C1 segment of cervical spinal cord (tissue), 14 donors: ENCODE measurements at regions not wholly inside any gene's neighbourhood (a gene's known extent, or its start where the extent isn't known, plus 50 kb on each side); places are given as distances from the start of the nearest gene placed in this dataset.

Experiments
- DNase-seq, 14 donors: peaks; one replicate each; lab custom pipeline; 2025; lab: John Stamatoyannopoulos, UW

- DNase-seq, result no peak
These were observed 1463.5 kb upstream of the MIR17HG start for GRCh38 chr13:89883893-89884448.

- no peak for DNase-seq
These were observed 1456.7 kb upstream of the MIR17HG start for GRCh38 chr13:89890806-89891205.

- DNase-seq, result no peak
These were observed 1456.1 kb upstream of the MIR17HG start for GRCh38 chr13:89891416-89891815.

GRCh38 chr13:89897681-89898080 lies 1449.8 kb upstream of the MIR17HG start:
- DNase-seq, result no peak

- DNase-seq, result no peak
These were observed 1448.0 kb upstream of the MIR17HG start for GRCh38 chr13:89899302-89900103.

GRCh38 chr13:89900104-89900765 lies 1447.3 kb upstream of the MIR17HG start:
- DNase-seq, result no peak

- no peak for DNase-seq
These were observed 1445.3 kb upstream of the MIR17HG start for GRCh38 chr13:89902223-89902622.

GRCh38 chr13:89903115-89903514 lies 1444.4 kb upstream of the MIR17HG start:
- DNase-seq, result no peak

GRCh38 chr13:89910166-89910565 lies 1437.3 kb upstream of the MIR17HG start:
- no peak for DNase-seq

- DNase-seq, result no peak
These were observed 1430.9 kb upstream of the MIR17HG start for GRCh38 chr13:89916551-89916950.

GRCh38 chr13:89920461-89920860 lies 1427.0 kb upstream of the MIR17HG start:
- no peak for DNase-seq

- DNase-seq, result no peak
These were observed 1424.4 kb upstream of the MIR17HG start for GRCh38 chr13:89923052-89923451.

- no peak for DNase-seq
These were observed 1423.8 kb upstream of the MIR17HG start for GRCh38 chr13:89923736-89924135.

- peak in 2 of 14 donors; percentile 1 to 13 for DNase-seq
These were observed 1422.4 kb upstream of the MIR17HG start for GRCh38 chr13:89925107-89925506.

- DNase-seq, result no peak
These were observed 1416.6 kb upstream of the MIR17HG start for GRCh38 chr13:89930861-89931260.

- DNase-seq, result no peak
These were observed 1414.6 kb upstream of the MIR17HG start for GRCh38 chr13:89932902-89933301.

GRCh38 chr13:89936256-89936655 lies 1411.2 kb upstream of the MIR17HG start:
- DNase-seq, result no peak

GRCh38 chr13:89937420-89937819 lies 1410.1 kb upstream of the MIR17HG start:
- DNase-seq, result no peak

- DNase-seq, result no peak
These were observed 1407.1 kb upstream of the MIR17HG start for GRCh38 chr13:89940383-89940782.

GRCh38 chr13:89943139-89943538 lies 1404.3 kb upstream of the MIR17HG start:
- DNase-seq, result no peak

- DNase-seq, result no peak
These were observed 1397.3 kb upstream of the MIR17HG start for GRCh38 chr13:89950225-89950624.

GRCh38 chr13:89951341-89951740 lies 1396.1 kb upstream of the MIR17HG start:
- DNase-seq, result no peak

- no peak for DNase-seq
These were observed 1393.9 kb upstream of the MIR17HG start for GRCh38 chr13:89953581-89953980.
